Sigmoid colon (tissue), 4 donors: ENCODE measurements at regions not wholly inside any gene's neighbourhood (a gene's known extent, or its start where the extent isn't known, plus 50 kb on each side); places are given as distances from the start of the nearest gene placed in this dataset.

Experiments used
- CTCF ChIP-seq, 4 experiments: fragments of 450-650 bp in 3 of 4; fragments of 200-600 bp in 1 of 4; IDR thresholded peaks; one replicate each; pipeline ENCODE4 v1.5.1; 2016 to 2019; ENCODE audit warnings: antibody characterized with exemption in 4 of 4, mild to moderate bottlenecking in 3 of 4, moderate library complexity in 2 of 4
- POLR2A ChIP-seq, 2 donors: fragments of 450-650 bp; IDR thresholded peaks; one replicate each; pipeline ENCODE4 v1.6.1; 2016; ENCODE audit warnings: antibody characterized with exemption in 2 of 2, mild to moderate bottlenecking in 2 of 2, moderate library complexity in 2 of 2
- POLR2AphosphoS5 ChIP-seq, 4 donors: sonication (generic); formaldehyde crosslinking; IDR thresholded peaks; one replicate each; pipeline ENCODE4 v1.6.1; 2017; ENCODE audit warnings: antibody characterized with exemption in 4 of 4

- TF ChIP-seq CTCF (IDR thresholded peaks at IDR 0.05) (no peak), POLR2A (IDR thresholded peaks at IDR 0.05) (no peak), POLR2AphosphoS5 (IDR thresholded peaks at IDR 0.05) (no peak)
These were observed 67.8 kb upstream of the MAPK4 start for GRCh38 chr18:50492097-50492496.
